IMR-90 (cell line): ENCODE measurements at regions not wholly inside any gene's neighbourhood (a gene's known extent, or its start where the extent isn't known, plus 50 kb on each side); places are given as distances from the start of the nearest gene placed in this dataset.

ENCODE experiments used
- ATAC-seq: fragments of 200-7000 bp; cut with Tn5 transposase; 2 replicates; pipeline ENCODE4 v1.9.1; 2020; ENCODE audit warnings: low read depth, mild to moderate bottlenecking, moderate library complexity
- BruUV-seq: library from RNA; stranded (reverse); fragments of 400-500 nt; replicated peaks from 2 replicates; lab custom pipeline; 2021; lab: Mats Ljungman, UMichigan
- CTCF ChIA-PET: fragments of 300-600 bp; formaldehyde crosslinking; extraction: SDS; loops from one replicate; lab custom pipeline; 2021; ENCODE audit warnings: antibody characterized with exemption; lab: Yijun Ruan, JAX
- POLR2A ChIA-PET: fragments of 300-600 bp; sonication (Branson Sonifier 250); formaldehyde crosslinking; loops from one replicate; lab custom pipeline; 2022; ENCODE audit warnings: antibody characterized with exemption; ENCODE audit not compliant: unreplicated experiment; lab: Charles Lee
- DNase-seq: peaks from one replicate; pipeline ENCODE4 v3.0.0; 2013
- H2AFZ ChIP-seq: replicated peaks from 2 replicates; pipeline ENCODE3; 2013; ENCODE audit warnings: low read length, mild to moderate bottlenecking; ENCODE audit not compliant: poor library complexity
- H2AK5ac ChIP-seq: 2 replicates; pipeline ENCODE4 v1.6.1; 2013; ENCODE audit warnings: low read depth, low read length, inconsistent platforms
- H2AK9ac ChIP-seq: replicated peaks from 2 replicates; pipeline ENCODE3; 2013; ENCODE audit warnings: mild to moderate bottlenecking, low read depth, low read length, moderate library complexity; ENCODE audit not compliant: poor library complexity
- H2BK120ac ChIP-seq: 2 replicates; pipeline ENCODE4 v1.6.1; 2013; ENCODE audit warnings: low read depth, low read length, inconsistent platforms
- H2BK15ac ChIP-seq: 3 replicates; pipeline ENCODE4 v1.6.1; 2013; ENCODE audit warnings: low read depth, low read length, inconsistent platforms
- H2BK20ac ChIP-seq: 2 replicates; pipeline ENCODE4 v1.6.1; 2013; ENCODE audit warnings: low read depth, mild to moderate bottlenecking, inconsistent platforms, low read length, moderate library complexity
- H2BK5ac ChIP-seq: 2 replicates; pipeline ENCODE4 v1.6.1; 2013; ENCODE audit warnings: mild to moderate bottlenecking, low read depth, low read length, inconsistent platforms; ENCODE audit not compliant: poor library complexity, severe bottlenecking
- H3K14ac ChIP-seq: replicated peaks from 2 replicates; pipeline ENCODE4 v1.6.1; 2013; ENCODE audit warnings: low read depth, low read length, inconsistent platforms
- H3K18ac ChIP-seq: 2 replicates; pipeline ENCODE4 v1.6.1; 2013; ENCODE audit warnings: low read depth, low read length, control low read depth
- H3K23ac ChIP-seq: 2 replicates; pipeline ENCODE4 v1.6.1; 2013; ENCODE audit warnings: low read depth, low read length, inconsistent platforms
- H3K27ac ChIP-seq: 2 replicates; pipeline ENCODE4 v1.5.1; 2013; ENCODE audit warnings: mild to moderate bottlenecking, control low read depth, low read length; ENCODE audit not compliant: insufficient read depth
- H3K27me3 ChIP-seq: 2 replicates; pipeline ENCODE4 v1.6.1; 2013; ENCODE audit warnings: low read length; ENCODE audit not compliant: control insufficient read depth, insufficient read depth
- H3K36me3 ChIP-seq: 2 replicates; pipeline ENCODE4 v1.6.1; 2013; ENCODE audit warnings: low read length, mixed read lengths; ENCODE audit not compliant: control insufficient read depth, insufficient read depth
- H3K4ac ChIP-seq: 2 replicates; pipeline ENCODE4 v1.6.1; 2013; ENCODE audit warnings: low read depth, low read length, inconsistent platforms
- H3K4me1 ChIP-seq: 2 replicates; pipeline ENCODE4 v1.6.1; 2013; ENCODE audit warnings: low read length, mixed read lengths; ENCODE audit not compliant: control insufficient read depth, insufficient read depth
- H3K4me2 ChIP-seq: 2 replicates; pipeline ENCODE4 v1.6.1; 2013; ENCODE audit warnings: low read depth, mild to moderate bottlenecking, control low read depth, low read length, moderate library complexity
- H3K4me3 ChIP-seq: 2 replicates; pipeline ENCODE4 v1.5.1; 2013; ENCODE audit warnings: low read depth, mild to moderate bottlenecking, control low read depth, low read length, moderate library complexity; ENCODE audit not compliant: insufficient read depth
- H3K56ac ChIP-seq: 2 replicates; pipeline ENCODE4 v1.6.1; 2013; ENCODE audit warnings: low read length, inconsistent platforms; ENCODE audit not compliant: insufficient read depth; ENCODE audit errors: extremely low read depth
- H3K79me1 ChIP-seq, 2 experiments: 2 replicates each; pipeline ENCODE4 v1.6.1; 2013; ENCODE audit warnings: low read length in 2 of 2, inconsistent platforms in 1 of 2, low read depth in 1 of 2
- H3K9ac ChIP-seq: 2 replicates; pipeline ENCODE4 v1.6.1; 2013; ENCODE audit warnings: low read depth, low read length, control low read depth
- H3K9me1 ChIP-seq: 2 replicates; pipeline ENCODE4 v1.6.1; 2013; ENCODE audit warnings: low read length, inconsistent platforms; ENCODE audit not compliant: insufficient read depth
- H3K9me3 ChIP-seq: 2 replicates; pipeline ENCODE4 v1.6.1; 2013; ENCODE audit warnings: low read length; ENCODE audit not compliant: control insufficient read depth, insufficient read depth
- H4K20me1 ChIP-seq: 2 replicates; pipeline ENCODE4 v1.6.1; 2013; ENCODE audit warnings: low read length, inconsistent platforms; ENCODE audit not compliant: insufficient read depth
- H4K5ac ChIP-seq: 2 replicates; pipeline ENCODE4 v1.6.1; 2013; ENCODE audit warnings: mild to moderate bottlenecking, low read depth, low read length, control low read depth
- H4K8ac ChIP-seq, 2 experiments: 2 replicates each; pipeline ENCODE4 v1.6.1; 2013; ENCODE audit warnings: low read depth in 2 of 2, low read length in 2 of 2, control low read depth in 1 of 2, inconsistent platforms in 1 of 2
- H4K91ac ChIP-seq: 2 replicates; pipeline ENCODE4 v1.6.1; 2013; ENCODE audit warnings: low read depth, low read length, inconsistent platforms; ENCODE audit not compliant: insufficient read depth
- MAFK ChIP-seq: IDR thresholded peaks from 2 replicates; pipeline ENCODE4 v1.6.1; 2012; ENCODE audit warnings: low read depth, low read length, improper control_type of control experiment
- NFE2L2 ChIP-seq: fragments of 150-350 bp; IDR thresholded peaks from 2 replicates; pipeline ENCODE4 v1.6.1; 2016; ENCODE audit warnings: low read depth, mild to moderate bottlenecking, low read length
- POLR2A ChIP-seq: IDR thresholded peaks from 2 replicates; pipeline ENCODE4 v1.6.1; 2012; ENCODE audit warnings: mild to moderate bottlenecking, low read depth, low read length
- whole genome bisulfite sequencing, 2 experiments: methylation state at CpG; one replicate each; pipeline versions ENCODE4 v1.1.5 to v1.1.7; 2013; ENCODE audit warnings: missing lambda C conversion rate in 2 of 2; ENCODE audit not compliant: insufficient read length in 1 of 2; ENCODE audit errors: extremely low coverage in 2 of 2; 5-methylcytosine and 5-hydroxymethylcytosine counted together
- dilution Hi-C: fragments of 300-500 bp; cut with HindIII; formaldehyde crosslinking; loops from one replicate; pipeline ENCODE4 v1.14.3; 2018; ENCODE audit warnings: low sequenced_read_pairs; ENCODE audit not compliant: unreplicated experiment
- in situ Hi-C: fragments of 300-500 bp; cut with MboI; formaldehyde crosslinking; loops from 3 replicates; pipeline ENCODE4 v1.14.3; 2019; ENCODE audit warnings: low sequenced_read_pairs, inconsistent platforms, mixed read lengths
- intact Hi-C: fragments of 100-400 bp; cut with micrococcal nuclease; formaldehyde crosslinking; loops from 2 replicates; pipeline ENCODE4 v1.10.0; 2022

DNA sequence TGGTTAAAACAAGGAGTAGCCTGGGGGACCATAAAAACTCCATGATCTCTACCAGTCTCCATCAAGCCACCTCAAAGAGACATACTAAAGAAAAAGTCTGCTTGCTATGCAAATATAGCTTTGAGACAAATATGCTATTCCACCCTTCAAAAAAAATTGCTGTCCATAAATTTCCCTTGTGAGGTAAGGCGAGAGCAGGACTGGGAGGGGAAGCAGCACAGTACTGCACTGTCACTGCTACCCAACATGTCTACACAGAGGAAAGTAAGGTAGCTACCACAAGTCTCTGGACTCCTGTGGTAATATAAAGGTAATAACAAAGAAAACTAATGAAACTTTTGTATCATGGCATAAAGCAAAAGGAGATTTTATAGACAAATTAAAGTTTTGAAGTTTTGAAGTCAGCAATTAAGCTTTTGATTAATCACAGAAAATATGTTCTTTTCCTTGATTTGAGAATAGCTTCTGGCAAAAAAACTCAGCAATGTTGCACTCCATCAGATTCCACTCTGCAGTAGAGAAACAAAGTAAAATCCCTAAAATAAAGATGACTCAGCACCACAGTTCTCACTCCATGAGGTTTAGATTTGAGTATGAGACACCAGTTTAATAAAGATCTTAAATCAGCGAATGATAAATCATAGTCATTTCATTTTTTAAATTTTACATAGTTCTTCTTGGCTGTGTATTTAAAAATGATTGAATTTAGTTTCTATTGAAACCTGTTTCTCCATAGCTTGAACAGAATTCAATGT is 602.4 kb downstream of the COL12A1 start:
- H2AK5ac ChIP-seq, result peak overlapping the region; percentile 60; the same call in 1 of the 2 replicates
- H4K8ac ChIP-seq, result peak overlapping the region in 1 of 2 experiments; percentile 36; a peak in 1 of 4 replicates
- H3K14ac ChIP-seq, result peak overlapping the region; percentile 59; the same call in 1 of the 2 replicates
- H3K4me2 ChIP-seq, result no peak overlapping the region
- H3K36me3 ChIP-seq, result no peaks in the 10 kb centered on the region
- no CpG with 5 or more reads among the region's 2 CpGs for WGBS, 2 experiments
- in situ Hi-C loops (no loop called here), dilution Hi-C loops (no loop called here), intact Hi-C loops (no loop called here)
- H3K27me3 ChIP-seq, result no peaks in the 10 kb centered on the region
- H2BK15ac ChIP-seq, result no peak overlapping the region; the same call in 2 of the 3 replicates
- peak overlapping the region; percentile 59; the same call in 1 of the 2 replicates for H3K18ac ChIP-seq
- H4K91ac ChIP-seq, result no peak overlapping the region; the same call in 1 of the 2 replicates
- H3K79me1 ChIP-seq, result no peaks in the 10 kb centered on the region; a peak in 1 of 4 replicates
- H3K4me1 ChIP-seq, result peaks cover 10% of the 10 kb centered on the region
- BruUV-seq, result no TSS peak
- peak overlapping the region; percentile 26 for H4K5ac ChIP-seq
- peak; percentile 73 for TF ChIP-seq NFE2L2
- no peak for TF ChIP-seq POLR2A
- peak; percentile 92 for TF ChIP-seq MAFK
- H2BK5ac ChIP-seq, result no peak overlapping the region
- ChIA-PET CTCF (no interaction called here), POLR2A (no interaction called here)
- peaks cover 7% of the 10 kb centered on the region for H3K9me1 ChIP-seq
- H3K9ac ChIP-seq, result no peak overlapping the region
- no peak overlapping the region for H3K4me3 ChIP-seq
- H3K27ac ChIP-seq, result no peak overlapping the region
- ATAC-seq, result no peak
- H2BK120ac ChIP-seq, result peak overlapping the region; percentile 63; the same call in 1 of the 2 replicates
- no peaks in the 10 kb centered on the region for H4K20me1 ChIP-seq
- H3K9me3 ChIP-seq, result no peaks in the 10 kb centered on the region
- H3K23ac ChIP-seq, result no peak overlapping the region
- H2AFZ ChIP-seq, result no peak overlapping the region
- peak overlapping the region; percentile 57; the same call in 1 of the 2 replicates for H2BK20ac ChIP-seq
- H3K4ac ChIP-seq, result peak overlapping the region; percentile 73
- H2AK9ac ChIP-seq, result no peak overlapping the region
- peak; percentile 45 for DNase-seq
- H3K56ac ChIP-seq, result no peak overlapping the region
